Sigmoid colon (tissue), 4 donors: ENCODE measurements at regions not wholly inside any gene's neighbourhood (a gene's known extent, or its start where the extent isn't known, plus 50 kb on each side); places are given as distances from the start of the nearest gene placed in this dataset.

Source experiments
- EP300 ChIP-seq, 4 donors: sonication (generic); formaldehyde crosslinking; IDR thresholded peaks; one replicate each; pipeline ENCODE4 v1.6.1; 2017; ENCODE audit warnings: antibody characterized with exemption in 4 of 4
- POLR2A ChIP-seq, 2 donors: fragments of 450-650 bp; IDR thresholded peaks; one replicate each; pipeline ENCODE4 v1.6.1; 2016; ENCODE audit warnings: antibody characterized with exemption in 2 of 2, mild to moderate bottlenecking in 2 of 2, moderate library complexity in 2 of 2
- TF ChIP-seq, protein P1 (sequence below), 4 experiments: fragments of 450-650 bp in 3 of 4; fragments of 200-600 bp in 1 of 4; IDR thresholded peaks; one replicate each; pipeline ENCODE4 v1.5.1; 2016 to 2019; ENCODE audit warnings: antibody characterized with exemption in 4 of 4, mild to moderate bottlenecking in 3 of 4, moderate library complexity in 2 of 4

DNA sequence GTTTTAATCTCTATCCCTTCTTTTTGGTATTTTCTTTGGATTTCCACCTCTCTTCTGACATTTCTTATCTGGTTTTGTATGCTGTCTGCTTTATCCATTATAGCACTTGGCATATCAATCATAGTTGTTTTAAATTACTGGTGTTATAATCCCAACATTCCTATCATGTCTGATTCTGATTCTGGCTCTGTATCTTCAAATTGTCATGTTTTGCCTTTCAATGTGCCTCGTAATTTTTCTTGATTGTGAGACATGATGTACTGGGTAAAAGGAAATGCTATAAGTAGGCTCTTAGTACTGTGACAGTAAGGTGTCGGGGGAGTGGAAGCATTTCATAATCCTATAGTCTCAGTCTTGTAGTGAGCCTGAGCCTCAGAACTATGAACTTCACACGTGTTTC lies 729.3 kb upstream of the NOVA1 start:
- TF ChIP-seq POLR2A (IDR thresholded peaks at IDR 0.05), result no peak
- TF ChIP-seq, protein P1, sequence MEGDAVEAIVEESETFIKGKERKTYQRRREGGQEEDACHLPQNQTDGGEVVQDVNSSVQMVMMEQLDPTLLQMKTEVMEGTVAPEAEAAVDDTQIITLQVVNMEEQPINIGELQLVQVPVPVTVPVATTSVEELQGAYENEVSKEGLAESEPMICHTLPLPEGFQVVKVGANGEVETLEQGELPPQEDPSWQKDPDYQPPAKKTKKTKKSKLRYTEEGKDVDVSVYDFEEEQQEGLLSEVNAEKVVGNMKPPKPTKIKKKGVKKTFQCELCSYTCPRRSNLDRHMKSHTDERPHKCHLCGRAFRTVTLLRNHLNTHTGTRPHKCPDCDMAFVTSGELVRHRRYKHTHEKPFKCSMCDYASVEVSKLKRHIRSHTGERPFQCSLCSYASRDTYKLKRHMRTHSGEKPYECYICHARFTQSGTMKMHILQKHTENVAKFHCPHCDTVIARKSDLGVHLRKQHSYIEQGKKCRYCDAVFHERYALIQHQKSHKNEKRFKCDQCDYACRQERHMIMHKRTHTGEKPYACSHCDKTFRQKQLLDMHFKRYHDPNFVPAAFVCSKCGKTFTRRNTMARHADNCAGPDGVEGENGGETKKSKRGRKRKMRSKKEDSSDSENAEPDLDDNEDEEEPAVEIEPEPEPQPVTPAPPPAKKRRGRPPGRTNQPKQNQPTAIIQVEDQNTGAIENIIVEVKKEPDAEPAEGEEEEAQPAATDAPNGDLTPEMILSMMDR (IDR thresholded peaks at IDR 0.05), result no peak
- no peak for TF ChIP-seq EP300 (IDR thresholded peaks at IDR 0.05)
